ENCODE measurements at regions not wholly inside any gene's neighbourhood (a gene's known extent, or its start where the extent isn't known, plus 50 kb on each side); places are given as distances from the start of the nearest gene placed in this dataset.

DNA sequence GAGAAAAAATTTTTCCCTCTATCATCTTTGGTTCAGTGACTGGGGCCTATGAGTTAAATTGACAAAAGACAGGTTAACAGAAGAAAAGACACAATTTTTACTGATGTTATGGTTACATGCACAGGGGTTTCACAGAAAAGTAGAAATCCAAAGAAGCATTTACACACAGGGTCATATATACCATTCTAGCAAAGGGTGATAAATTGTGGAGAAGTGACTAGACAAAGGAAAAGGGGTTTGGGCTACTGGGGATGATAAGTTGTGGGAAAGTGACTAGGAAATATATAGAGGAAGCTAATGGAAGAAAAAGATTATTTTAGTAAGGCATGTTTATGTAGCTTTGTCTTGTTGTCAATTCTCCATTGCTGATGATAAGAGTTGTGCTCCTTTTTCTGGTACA, 276.7 kb upstream of the JARID2 start:
- DNase-seq = no peak

DNA sequence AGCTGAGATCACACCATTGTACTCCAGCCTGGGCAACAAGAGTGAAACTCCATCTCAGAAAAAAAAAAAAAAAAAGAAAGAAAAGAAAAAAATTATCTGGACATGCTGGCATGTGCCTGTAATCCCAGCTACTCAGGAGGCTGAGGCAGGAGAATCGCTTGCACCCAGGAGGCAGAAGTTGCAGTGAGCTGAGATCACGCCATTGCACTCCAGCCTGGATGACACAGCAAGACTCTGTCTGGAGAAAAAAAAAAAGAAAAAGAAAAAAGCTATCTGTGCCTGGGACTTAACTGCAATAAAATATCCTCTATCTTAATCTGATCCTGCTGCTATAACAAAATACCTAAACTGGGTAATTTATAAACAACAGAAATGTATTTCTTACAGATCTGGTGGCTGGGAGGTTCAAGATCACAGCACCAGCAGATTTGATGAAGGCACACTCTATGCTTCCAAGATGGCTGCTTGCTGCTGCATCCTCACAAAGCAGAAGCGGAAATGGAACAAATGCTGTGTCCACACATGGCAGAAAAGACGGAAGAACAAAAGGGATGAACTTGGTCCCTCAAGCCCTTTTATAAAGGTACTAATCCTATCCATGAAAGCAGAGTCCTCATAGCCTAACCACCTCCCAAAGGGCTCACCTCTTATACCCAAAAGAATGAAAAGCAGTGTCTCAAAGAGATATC, 273.3 kb upstream of the JARID2 start:
- no peak for DNase-seq

DNA sequence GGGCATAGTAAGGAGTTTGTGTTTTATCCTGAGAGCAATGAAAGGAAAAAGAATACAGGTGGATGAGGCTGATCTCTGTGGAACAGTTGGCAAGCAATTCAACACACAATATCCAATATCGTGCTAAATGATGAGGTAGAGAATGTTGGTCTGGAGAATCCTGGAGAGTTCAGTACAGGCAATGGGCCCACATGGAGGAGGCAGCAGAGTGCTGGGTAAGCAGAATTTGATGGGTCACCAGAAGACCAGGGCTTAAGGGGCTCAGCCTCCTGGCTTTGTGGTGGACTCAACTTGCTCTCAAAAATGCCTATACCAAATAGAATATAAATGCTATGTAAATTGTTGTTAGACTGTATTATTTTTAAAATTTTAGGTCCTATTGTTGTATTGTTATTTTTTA, 271.5 kb upstream of the JARID2 start:
- no peak for DNase-seq

DNA sequence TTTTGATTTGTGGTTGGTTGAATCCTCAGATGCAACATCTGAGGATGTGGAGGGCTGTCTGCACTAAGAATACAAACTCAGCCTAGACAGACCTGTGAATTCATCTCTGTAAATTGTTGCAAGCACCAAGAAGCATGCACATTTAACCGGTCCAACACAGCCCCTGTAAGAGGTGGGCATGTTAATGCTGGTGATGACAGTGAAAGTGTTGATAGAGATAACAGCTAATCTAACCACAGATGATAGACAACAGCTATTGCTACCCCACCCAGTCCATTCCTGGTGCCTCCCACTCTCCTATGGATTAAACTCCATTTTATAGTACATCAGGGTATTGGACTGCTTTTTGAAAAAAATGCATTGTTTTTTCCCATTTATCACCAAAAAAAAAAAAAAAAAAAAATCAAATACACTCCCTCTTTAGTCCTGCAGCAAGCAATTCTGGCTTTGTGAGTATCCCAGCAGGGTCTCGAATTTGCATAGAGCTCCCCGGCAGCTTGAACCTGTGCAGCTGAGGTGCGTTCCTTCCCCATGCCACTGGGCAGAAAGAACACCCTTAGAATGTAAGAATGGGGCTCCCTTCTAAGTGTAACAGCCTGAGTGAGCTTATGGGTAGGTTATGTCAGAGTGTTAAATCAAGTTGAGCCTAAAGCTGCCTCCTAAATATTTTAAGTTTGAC, 270.9 kb upstream of the JARID2 start:
- no peak for DNase-seq

DNA sequence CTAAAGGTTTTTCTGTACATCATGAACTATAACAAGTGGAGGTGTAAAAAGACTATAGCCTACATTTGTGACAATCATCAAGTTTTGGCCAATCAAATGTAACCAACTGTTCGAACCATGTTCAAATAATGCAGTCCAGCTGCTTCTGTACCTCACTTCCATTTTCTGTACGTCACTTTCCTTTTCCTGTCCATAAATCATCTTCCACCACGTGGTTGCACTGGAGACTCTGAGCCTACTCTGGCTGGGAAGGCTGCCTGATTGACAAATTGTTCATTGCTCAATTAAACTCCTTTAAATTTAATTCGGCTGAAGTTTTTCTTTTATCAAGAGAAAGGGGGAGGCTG, 270.4 kb upstream of the JARID2 start:
- no peak for DNase-seq

DNA sequence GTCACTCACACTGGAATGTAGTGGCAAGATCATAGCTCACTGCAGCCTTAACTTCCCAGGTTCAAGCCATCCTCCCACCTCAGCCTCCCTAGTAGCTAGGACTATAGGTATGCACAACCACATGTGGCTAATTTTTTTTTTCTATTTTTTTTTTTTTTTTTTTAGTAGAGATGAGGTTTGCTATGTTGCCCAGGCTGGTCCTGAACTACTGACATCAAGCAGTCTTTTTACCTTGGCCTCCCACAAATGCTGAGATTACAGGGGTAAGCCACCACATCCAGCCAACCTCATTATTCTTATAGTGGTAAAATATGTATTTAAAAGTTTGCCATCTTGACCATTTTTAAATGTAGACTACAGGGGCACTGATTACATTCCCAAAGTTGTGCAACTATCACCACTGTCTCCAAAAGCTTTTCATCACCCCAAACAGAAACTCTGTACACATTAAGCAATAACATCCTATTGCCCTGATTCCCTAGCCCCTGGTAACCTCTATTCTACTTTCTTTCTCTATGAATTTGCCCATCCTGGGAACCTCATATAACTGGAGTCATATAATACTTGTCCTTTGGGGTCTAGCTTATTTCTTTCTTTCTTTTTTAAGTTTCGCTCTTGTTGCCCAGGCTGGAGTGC, 268.0 kb upstream of the JARID2 start:
- no peak for DNase-seq

DNA sequence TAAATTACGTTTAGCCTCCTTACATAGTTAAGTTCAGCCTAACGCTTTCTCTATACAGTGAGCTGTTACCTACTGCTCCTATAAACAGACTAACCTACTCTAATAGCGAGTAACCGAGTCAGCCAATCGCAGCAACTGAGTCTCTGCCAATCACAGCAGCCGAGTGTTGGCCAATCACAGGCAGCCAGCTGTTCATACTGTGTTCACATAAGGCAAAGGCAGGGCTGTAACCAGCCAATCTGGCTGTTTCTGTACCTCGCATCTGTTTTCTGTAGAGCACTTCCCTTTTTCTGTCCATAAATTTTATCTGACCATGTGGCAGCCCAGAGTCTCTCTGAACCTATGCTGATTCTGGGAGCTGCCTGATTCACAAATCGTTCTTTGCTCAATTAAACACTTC, 263.9 kb upstream of the JARID2 start:
- DNase-seq = no peak

DNA sequence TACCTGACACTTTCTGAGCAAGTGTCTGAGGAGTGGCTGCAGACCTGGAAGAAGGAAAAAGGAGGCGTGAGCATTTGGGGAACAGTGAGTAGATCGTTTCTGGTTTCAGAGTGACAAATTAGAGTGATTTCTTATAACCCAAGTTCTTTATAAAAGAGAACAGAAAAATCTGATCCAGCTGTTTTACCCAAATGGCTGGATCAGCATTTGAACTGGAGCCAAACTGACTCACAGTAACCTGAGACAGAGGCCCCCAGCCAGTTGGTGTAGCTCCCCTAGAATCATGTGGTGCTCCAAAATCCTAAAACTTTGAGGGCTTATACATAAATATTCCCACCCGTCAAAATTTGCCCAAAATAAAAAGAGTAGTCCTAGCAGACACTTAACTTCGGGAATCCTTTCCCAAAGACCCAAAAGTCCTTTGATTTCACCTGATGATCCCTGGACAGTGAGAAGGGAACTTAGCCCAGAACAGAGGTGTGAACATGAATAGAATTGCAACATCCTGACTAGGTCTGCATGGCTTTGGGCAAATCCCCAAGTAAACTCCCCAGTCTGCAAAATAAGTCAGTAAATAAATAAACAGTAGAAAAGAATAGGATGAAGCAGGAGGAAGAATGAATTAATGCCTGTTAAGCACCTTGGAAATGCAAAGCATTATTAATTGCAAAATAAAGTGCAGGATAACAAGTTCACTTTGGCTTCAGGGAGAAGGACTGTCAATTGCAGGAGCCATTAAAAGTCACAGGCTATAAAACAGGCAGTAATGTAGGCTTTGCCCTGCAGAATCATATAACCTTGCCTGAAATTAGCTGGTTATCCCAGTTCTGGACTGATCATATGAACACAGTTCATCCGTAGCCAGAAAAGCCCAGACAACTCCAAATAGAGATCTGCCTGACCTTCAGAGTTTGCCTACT, 262.0 kb upstream of the JARID2 start:
- no peak for DNase-seq

DNA sequence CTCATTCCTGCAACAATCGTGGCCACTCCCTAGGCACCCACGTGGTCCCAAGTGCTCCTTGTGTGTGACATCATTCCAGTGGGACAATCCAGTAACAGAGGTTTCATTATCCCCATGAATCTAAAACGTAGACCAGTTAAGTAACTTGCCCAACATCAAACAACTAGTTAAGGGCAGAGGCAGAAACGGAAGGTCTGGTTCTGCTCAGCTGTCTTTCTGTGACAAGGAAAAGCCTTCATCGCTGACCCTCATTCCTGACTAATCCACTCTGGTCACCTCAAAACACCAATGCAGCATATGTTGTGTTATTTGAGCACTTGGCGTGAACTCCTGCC, 261.4 kb upstream of the JARID2 start:
- no peak for DNase-seq

DNA sequence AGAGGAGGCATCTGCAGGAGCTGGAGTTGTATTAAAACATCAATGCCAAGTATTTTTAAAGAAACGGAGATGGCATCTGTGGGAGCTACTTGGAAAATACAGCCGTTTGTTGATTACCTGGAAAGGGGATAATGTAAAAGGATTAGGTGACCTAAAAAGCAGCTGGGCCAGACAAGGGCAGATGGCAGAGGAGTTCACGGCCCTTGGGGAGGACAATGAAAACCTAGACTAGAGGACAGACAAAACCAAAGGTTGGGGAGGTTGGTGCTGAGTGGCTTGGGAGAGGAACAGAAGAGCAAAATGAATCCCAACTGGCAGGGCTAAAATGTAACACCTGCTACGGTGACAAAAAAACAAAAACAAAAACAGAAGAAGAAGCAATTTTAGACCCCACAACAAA, 260.5 kb upstream of the JARID2 start:
- no peak for DNase-seq

DNA sequence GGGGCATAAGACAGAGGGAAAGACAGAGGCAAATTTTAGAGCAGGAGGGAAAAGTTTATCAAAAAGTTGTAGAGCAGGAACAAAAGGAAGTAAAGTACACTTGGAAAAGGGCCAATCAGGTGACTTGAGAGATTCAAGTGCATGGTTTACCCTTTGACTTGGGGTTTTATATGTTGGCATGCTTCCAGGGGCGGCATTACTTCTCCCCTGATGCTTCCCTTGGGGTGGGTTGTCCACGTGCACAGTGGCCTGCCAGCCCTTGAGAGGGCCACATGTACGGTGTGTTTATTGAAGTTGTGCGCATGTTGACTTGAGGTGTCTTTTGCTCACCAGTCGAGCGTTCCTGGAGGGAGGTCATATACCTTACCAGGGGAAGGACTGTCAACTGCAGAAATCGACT, 259.5 kb upstream of the JARID2 start:
- DNase-seq = no peak

DNA sequence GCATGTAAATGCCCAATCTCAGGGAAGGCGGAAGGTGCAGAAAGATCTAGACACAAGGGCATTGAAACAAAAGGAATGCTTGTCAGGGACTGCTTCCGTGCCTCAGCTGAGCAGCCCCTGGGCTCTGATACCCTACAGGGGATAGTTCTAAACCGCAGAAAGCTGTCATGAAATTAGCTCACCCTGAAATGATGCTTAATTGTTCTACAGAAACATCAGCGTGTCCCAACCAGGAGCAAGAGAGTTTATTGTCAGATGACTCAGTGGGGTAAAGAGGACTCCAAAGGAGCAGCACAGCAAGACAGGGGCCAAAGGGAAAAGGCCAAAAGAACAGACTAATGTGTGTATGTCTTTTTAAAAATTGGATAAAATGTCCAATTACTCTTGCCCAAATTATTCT, 258.4 kb upstream of the JARID2 start:
- DNase-seq = no peak

DNA sequence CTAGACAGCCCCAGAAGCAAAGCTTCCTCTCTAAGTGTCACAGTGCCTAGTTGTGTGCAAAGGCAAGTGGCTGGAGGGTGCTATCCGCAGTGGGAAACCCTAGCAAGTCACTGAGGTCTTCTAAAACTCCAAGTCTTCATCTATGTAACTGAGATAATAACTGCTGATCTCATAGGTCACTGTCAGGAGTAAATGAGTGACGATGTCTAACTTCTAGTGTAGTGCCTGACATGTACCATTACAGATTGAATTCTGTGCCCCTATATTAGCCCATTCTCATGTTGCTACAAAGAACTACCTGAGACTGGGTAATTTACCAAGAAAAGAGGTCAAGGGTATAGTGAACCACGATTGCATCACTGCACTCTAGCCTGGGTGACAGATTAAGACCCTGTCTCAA, 253.5 kb upstream of the JARID2 start:
- DNase-seq = no peak

DNA sequence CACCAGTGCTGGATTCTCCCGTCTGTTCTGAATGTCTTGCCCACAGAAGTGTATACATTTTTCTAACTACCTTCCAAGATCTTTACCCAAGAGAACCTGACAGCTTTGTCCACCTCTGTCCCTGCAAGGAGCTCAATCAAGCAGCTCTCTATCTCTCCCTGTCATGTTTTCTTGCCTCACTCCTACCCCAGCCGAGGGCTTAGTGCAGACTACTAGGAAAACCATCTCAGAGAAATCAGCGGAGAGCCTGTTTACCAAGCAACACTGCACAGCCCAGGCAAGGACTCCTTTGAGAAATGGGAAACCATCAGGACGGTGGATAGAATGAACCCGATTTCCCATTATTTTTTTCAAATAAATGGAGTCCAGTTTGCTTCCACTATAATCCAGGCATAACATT, 250.7 kb upstream of the JARID2 start:
- no peak for DNase-seq

DNA sequence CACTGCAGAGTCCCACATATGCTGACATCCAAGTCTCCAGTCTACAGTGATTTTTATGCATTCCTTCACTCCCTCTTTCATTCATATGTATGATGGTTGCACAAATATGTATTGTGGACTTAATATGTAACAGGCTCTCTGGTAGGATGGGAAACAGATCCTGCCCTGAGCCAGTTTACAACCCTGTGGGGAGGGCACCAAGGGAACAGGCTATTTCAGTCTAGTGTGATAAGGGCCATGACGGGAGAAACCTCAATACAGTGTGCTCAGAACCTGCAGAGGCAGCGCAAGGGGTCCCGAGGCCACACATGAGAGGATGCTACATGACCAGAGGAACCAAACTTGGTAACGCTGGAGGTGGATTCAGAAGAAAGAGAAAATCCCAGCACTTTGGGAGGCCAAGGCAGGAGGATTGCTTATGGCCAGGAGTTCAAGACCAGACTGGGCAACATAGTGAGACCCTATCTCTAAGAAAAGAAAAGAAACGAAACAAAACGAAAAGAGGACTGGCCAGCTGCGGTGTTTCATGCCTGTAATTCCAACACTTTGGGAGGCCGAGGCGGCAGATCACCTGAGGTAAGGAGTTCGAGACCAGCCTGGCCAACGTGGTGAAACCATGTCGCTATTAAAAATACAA, 249.8 kb upstream of the JARID2 start:
- no peak for DNase-seq

DNA sequence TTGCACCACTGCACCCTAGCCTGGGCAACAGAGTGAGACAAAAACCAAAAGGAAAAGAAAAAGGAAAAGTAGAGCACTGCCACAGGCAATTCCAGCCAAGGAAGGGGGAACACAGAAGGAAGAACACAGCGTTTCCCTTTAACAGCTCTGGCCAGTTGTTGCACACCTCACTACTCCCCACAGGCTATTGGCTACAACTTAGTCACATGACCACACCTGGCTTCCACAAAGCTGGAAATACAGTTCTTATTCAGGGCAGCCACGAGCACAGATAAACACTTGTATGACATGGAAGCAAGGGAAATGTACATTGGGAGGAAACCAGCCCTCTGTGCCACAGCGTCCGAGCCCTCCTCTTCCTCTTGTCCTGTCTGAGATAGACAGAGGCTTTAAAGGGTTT, 249.0 kb upstream of the JARID2 start:
- no peak for DNase-seq

DNA sequence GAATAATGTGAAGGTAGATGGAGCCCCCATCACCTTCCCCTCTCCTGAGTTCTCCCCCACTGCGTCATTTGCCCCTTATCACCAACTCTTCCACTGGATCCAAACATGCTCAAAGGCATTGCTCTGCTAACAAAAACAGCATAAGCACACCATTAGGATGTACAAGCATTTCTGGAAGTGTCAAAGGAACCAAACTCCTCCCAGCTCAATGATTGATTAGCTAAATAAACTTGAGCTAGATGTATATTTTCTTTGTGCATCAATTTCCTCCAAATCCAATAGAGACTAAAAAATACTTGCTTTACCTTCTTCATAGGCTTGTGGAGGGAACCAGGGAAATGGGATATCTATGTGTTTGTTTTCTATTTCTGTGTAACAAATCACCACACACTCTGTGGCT, 248.4 kb upstream of the JARID2 start:
- no peak for DNase-seq

DNA sequence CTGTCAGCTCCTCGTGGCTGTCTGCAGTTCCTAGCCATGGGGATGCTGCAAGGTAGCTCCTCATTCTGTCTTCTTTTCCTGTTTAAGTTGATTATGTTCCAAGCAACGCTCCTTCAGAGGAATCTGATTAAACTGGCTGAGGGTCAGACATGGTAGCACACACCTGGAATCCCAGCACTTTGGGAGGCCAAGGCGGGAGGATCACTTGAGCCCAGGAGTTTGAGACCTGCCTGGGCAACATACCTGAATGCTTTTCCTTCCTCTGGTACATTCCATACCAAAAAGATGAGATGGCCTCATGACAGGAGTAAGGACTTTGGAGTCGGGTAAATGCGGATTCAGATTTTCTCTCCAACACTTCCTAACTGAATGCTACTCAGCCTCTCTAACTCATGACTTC, 246.8 kb upstream of the JARID2 start:
- no peak for DNase-seq

DNA sequence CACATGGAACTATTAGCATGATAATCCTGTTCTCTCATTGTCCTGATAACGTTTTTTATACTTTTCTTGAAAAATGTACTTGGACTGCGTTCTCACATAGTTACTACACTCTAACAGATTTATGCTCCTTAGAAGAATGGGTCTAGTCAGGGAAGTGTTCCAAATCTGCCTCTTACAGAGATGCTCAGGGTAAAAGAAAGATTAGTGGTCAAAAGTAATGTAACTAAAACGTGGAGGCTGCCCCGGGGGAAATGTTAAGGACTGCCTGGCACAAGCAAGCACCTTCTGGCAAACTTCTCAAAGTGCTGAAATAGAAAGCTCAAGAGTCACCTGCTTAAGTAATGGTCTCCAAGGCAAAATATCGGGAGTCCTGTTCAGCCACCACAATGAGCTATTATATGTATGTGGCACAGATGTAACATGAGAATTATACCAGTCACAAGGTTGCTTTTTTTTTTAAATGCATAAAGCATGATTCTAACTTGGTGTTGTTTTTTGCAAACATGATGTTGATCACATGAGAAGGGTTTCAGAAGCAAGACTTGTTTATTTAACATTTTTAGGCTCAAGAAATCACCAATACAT, 244.5 kb upstream of the JARID2 start:
- DNase-seq = no peak

DNA sequence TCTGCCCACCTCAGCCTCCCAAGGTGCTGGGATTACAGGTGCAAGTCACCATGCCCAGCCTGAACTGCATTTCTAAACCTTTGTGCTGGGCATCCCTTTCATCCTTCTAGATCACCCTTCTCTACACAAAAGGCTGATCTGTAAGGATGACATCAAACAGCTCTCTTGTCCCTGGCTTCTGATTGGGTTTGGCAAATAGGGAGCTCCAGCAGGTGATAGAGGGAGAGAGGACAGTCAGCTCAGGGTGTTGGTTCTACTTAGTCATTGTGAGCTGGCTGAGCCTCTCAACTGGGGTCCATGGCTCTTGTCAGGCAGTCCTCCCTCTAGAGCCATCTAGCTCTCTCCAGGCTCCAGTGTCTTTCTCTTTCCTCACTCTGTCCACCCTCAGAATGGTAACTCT, 237.6 kb upstream of the JARID2 start:
- DNase-seq = no peak

DNA sequence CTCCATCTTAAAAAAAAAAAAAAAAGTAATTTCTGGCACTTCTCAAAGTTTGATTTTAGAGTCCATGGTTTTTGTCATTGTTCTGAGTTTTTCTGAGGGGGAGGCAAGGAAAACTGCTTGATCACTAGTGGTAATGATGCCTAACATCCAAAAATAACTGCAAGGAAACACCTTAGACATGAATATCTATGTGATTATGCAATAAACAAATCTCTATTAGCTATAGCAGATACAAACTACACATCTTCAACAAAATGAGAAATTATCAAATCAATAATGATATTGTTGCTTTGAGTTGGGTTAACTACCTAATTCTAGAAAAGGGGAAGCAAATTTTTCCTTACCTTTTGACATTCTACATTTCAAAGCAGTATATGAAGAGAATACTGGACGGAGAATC, 230.9 kb upstream of the JARID2 start:
- no peak for DNase-seq

DNA sequence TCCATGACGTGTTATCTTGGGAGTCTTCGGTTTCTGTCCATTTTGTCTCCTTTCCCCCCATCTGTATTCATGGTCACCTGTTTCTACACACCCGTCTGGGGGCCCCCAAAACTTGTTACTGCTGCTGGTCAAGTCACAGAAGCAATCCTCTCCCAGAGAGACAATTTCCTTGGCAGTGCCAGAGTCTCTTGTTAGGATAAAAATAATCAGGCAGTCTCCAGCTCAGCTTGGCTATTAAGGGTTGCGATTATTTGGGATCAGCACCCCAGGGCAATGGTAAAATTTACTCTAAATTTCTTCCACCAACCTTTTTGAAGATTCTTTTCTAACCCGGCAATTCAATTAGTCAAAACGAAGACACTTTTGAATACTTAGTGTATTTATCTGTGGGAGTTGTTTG, 229.1 kb upstream of the JARID2 start:
- no peak for DNase-seq

DNA sequence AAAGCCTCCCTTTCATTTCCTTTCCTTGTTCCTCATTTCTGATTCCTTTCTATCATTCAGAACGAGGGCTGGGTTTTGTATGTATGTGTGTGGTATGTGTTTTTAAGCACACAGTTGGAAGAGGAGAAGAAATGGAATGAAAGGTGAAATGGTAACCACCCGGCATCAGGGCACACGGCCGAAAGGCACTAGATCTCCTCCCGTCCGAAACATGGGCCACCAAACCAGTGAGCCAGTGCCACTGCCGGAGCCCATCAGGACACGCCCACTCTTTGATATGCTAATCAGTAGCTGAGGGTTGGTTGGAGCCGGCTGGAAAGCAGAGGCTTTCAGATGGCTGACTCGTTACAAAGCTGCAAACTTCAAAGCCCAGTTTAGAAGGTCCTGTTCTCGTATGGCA, 228.6 kb upstream of the JARID2 start:
- DNase-seq = no peak
